Lower leg skin (tissue), 3 donors: ENCODE measurements at regions not wholly inside any gene's neighbourhood (a gene's known extent, or its start where the extent isn't known, plus 50 kb on each side); places are given as distances from the start of the nearest gene placed in this dataset.

ENCODE experiments used
- CTCF ChIP-seq, 3 donors: fragments of 450-650 bp; IDR thresholded peaks; one replicate each; pipeline ENCODE4 v1.5.1; 2016; ENCODE audit warnings: antibody characterized with exemption in 3 of 3, mild to moderate bottlenecking in 3 of 3, moderate library complexity in 2 of 3
- POLR2A ChIP-seq, 2 donors: fragments of 450-650 bp; IDR thresholded peaks; one replicate each; pipeline ENCODE4 v1.6.1; 2016 to 2017; ENCODE audit warnings: antibody characterized with exemption in 2 of 2, mild to moderate bottlenecking in 1 of 2, moderate library complexity in 1 of 2

GRCh38 chr10:3281941-3282673 lies 109.5 kb upstream of the PITRM1 start:
- no peak for TF ChIP-seq CTCF (IDR thresholded peaks at IDR 0.05)
- TF ChIP-seq POLR2A (IDR thresholded peaks at IDR 0.05) = no peak
